Germinal center (tissue), 1 donor: ENCODE measurements at regions not wholly inside any gene's neighbourhood (a gene's known extent, or its start where the extent isn't known, plus 50 kb on each side); places are given as distances from the start of the nearest gene placed in this dataset.
"Not testable (repeated sequence)": the region's sequence is repeated elsewhere in the genome, so short reads cannot be mapped to it uniquely, and the experiment has no call there.

Experiments used
- DNase-seq: peaks from one replicate; pipeline ENCODE4 v3.0.0; 2012; ENCODE audit warnings: mixed read lengths, low spot score

- no peak for DNase-seq
Measured at GRCh38 chr21:28877318-28877884, 115.3 kb downstream of the LTN1 start.

- DNase-seq = no peak
Measured at GRCh38 chr21:28875078-28875477, 117.6 kb downstream of the LTN1 start.

- DNase-seq = no peak
Measured at GRCh38 chr21:28872218-28872617, 120.5 kb downstream of the LTN1 start.

- no peak for DNase-seq
Measured at GRCh38 chr21:28871388-28872010, 121.2 kb downstream of the LTN1 start.

- no peak for DNase-seq
Measured at GRCh38 chr21:28867401-28867800, 125.3 kb downstream of the LTN1 start.

- no peak for DNase-seq
Measured at GRCh38 chr21:28865488-28866186, 127.0 kb downstream of the LTN1 start.

GRCh38 chr21:28858424-28858823, 134.3 kb downstream of the LTN1 start:
- DNase-seq = no peak

- DNase-seq = no peak
Measured at GRCh38 chr21:28857752-28858151, 134.9 kb downstream of the LTN1 start.

GRCh38 chr21:28856588-28857250, 136.0 kb downstream of the LTN1 start:
- DNase-seq = no peak

GRCh38 chr21:28852706-28853105, 140.0 kb downstream of the LTN1 start:
- DNase-seq = no peak

GRCh38 chr21:28851645-28852044, 141.0 kb downstream of the LTN1 start:
- DNase-seq = no peak

GRCh38 chr21:28839237-28839636, 153.4 kb downstream of the LTN1 start:
- not testable (repeated sequence) for DNase-seq

GRCh38 chr21:28837426-28837825, 155.3 kb downstream of the LTN1 start:
- not testable (repeated sequence) for DNase-seq

GRCh38 chr21:28836588-28836987, 156.1 kb downstream of the LTN1 start:
- not testable (repeated sequence) for DNase-seq

GRCh38 chr21:28834335-28835238, 158.1 kb downstream of the LTN1 start:
- DNase-seq = no peak

- DNase-seq = no peak
Measured at GRCh38 chr21:28833609-28834008, 159.1 kb downstream of the LTN1 start.

- no peak for DNase-seq
Measured at GRCh38 chr21:28833182-28833581, 159.5 kb downstream of the LTN1 start.

GRCh38 chr21:28832715-28833061, 160.0 kb downstream of the LTN1 start:
- no peak for DNase-seq

- DNase-seq = no peak
Measured at GRCh38 chr21:28832013-28832714, 160.5 kb downstream of the LTN1 start.

- DNase-seq = no peak
Measured at GRCh38 chr21:28828981-28829380, 163.7 kb downstream of the LTN1 start.

- DNase-seq = no peak
Measured at GRCh38 chr21:28828021-28828420, 164.7 kb downstream of the LTN1 start.
